B cell (primary cell): ENCODE measurements at regions not wholly inside any gene's neighbourhood (a gene's known extent, or its start where the extent isn't known, plus 50 kb on each side); places are given as distances from the start of the nearest gene placed in this dataset.

ENCODE experiments used
- ATAC-seq: fragments of 200-7000 bp; cut with Tn5 transposase; one replicate; pipeline ENCODE4 v1.10.0; 2021; ENCODE audit warnings: low read depth, mild to moderate bottlenecking, moderate number of reproducible peaks, moderate library complexity
- CTCF ChIA-PET: fragments of 350-600 bp; sonication (Branson Sonifier 250); formaldehyde crosslinking; loops from one replicate; lab custom pipeline; 2021; ENCODE audit warnings: antibody characterized with exemption, inconsistent platforms; lab: Charles Lee
- POLR2A ChIA-PET: fragments of 350-600 bp; sonication (Branson Sonifier 250); formaldehyde crosslinking; loops from one replicate; lab custom pipeline; 2021; ENCODE audit warnings: antibody characterized with exemption; lab: Charles Lee
- DNase-seq: peaks from one replicate; pipeline ENCODE4 v3.0.0; 2013
- H2AFZ ChIP-seq: 2 replicates; pipeline ENCODE4 v1.6.1; 2012; ENCODE audit warnings: mild to moderate bottlenecking, low read depth, low read length; ENCODE audit not compliant: insufficient read depth, poor library complexity, severe bottlenecking
- H3K27ac ChIP-seq, 2 donors: 1 replicate in 1 of 2; 2 replicates in 1 of 2; pipeline ENCODE4 v1.5.1; 2012 to 2013; ENCODE audit warnings: low read length in 2 of 2, mild to moderate bottlenecking in 2 of 2, moderate library complexity in 1 of 2
- H3K27me3 ChIP-seq, 4 experiments: fragments of 200-600 bp in 1 of 4; sonication (generic) in 1 of 4; replicated peaks in 1 of 4; 1 replicate in 2 of 4; 2 replicates in 2 of 4; pipeline versions ENCODE4 v1.6.1 to v1.7.0; 2013 to 2016; ENCODE audit warnings: low read length in 3 of 4, mild to moderate bottlenecking in 2 of 4, mixed read lengths in 1 of 4, moderate library complexity in 1 of 4; ENCODE audit not compliant: insufficient read depth in 4 of 4, control insufficient read depth in 3 of 4; ENCODE audit errors: control extremely low read depth in 1 of 4
- H3K36me3 ChIP-seq, 2 experiments: replicated peaks in 1 of 2; 1 replicate in 1 of 2; 2 replicates in 1 of 2; pipeline versions ENCODE4 v1.6.1 to v1.7.1; 2013; ENCODE audit warnings: low read length in 1 of 2; ENCODE audit not compliant: insufficient read depth in 2 of 2, control insufficient read depth in 1 of 2; ENCODE audit errors: control extremely low read depth in 1 of 2, extremely low read depth in 1 of 2
- H3K4me1 ChIP-seq, 2 donors: fragments of 200-600 bp in 1 of 2; sonication (generic) in 1 of 2; 1 replicate in 1 of 2; 2 replicates in 1 of 2; pipeline versions ENCODE4 v1.5.1 to v1.6.1; 2013 to 2017; ENCODE audit warnings: low read length in 2 of 2; ENCODE audit not compliant: control insufficient read depth in 2 of 2, insufficient read depth in 2 of 2
- H3K4me2 ChIP-seq: replicated peaks from 2 replicates; pipeline ENCODE3; 2012; ENCODE audit warnings: mild to moderate bottlenecking, low read depth, low read length; ENCODE audit not compliant: poor library complexity, severe bottlenecking
- H3K4me3 ChIP-seq, 5 experiments: fragments of 200-600 bp in 1 of 5; sonication (generic) in 1 of 5; 1 replicate in 3 of 5; 2 replicates in 2 of 5; pipeline versions ENCODE4 v1.5.1 to v1.7.0; 2011 to 2016; ENCODE audit warnings: low read length in 4 of 5, mild to moderate bottlenecking in 4 of 5, low read depth in 2 of 5, control low read depth in 1 of 5, moderate library complexity in 1 of 5; ENCODE audit not compliant: insufficient read depth in 1 of 5; ENCODE audit errors: control extremely low read depth in 1 of 5, extremely low read depth in 1 of 5
- H3K79me2 ChIP-seq: fragments of 200-600 bp; sonication (generic); one replicate; pipeline ENCODE4 v1.6.0; 2016; ENCODE audit warnings: low read length; ENCODE audit not compliant: control insufficient read depth, insufficient read depth
- H3K9ac ChIP-seq: fragments of 200-600 bp; sonication (generic); 2 replicates; pipeline ENCODE4 v1.6.1; 2017; ENCODE audit warnings: mild to moderate bottlenecking, low read length, moderate library complexity
- H3K9me3 ChIP-seq, 3 donors: one replicate each; pipeline versions ENCODE4 v1.6.1 to v1.7.1; 2013; ENCODE audit warnings: low read length in 2 of 3; ENCODE audit not compliant: control insufficient read depth in 2 of 3, insufficient read depth in 1 of 3; ENCODE audit errors: control extremely low read depth in 1 of 3
- H4K20me1 ChIP-seq: 2 replicates; pipeline ENCODE4 v1.6.0; 2012; ENCODE audit warnings: mild to moderate bottlenecking, low read length; ENCODE audit not compliant: insufficient read depth, control insufficient read depth, poor library complexity, severe bottlenecking
- H3K27ac Mint-ChIP-seq: one replicate; pipeline ENCODE4 v1.8.0; 2021; ENCODE audit warnings: mixed read lengths
- H3K27me3 Mint-ChIP-seq: one replicate; pipeline ENCODE4 v1.8.0; 2021; ENCODE audit warnings: mixed read lengths
- H3K4me1 Mint-ChIP-seq: one replicate; pipeline ENCODE4 v1.8.0; 2021; ENCODE audit warnings: mixed read lengths
- H3K4me3 Mint-ChIP-seq: one replicate; pipeline ENCODE4 v1.8.0; 2021; ENCODE audit warnings: mixed read lengths
- H3K9me3 Mint-ChIP-seq: one replicate; pipeline ENCODE4 v1.8.0; 2022; ENCODE audit warnings: mixed read lengths; ENCODE audit not compliant: insufficient read depth
- EZH2 ChIP-seq: IDR thresholded peaks from 2 replicates; pipeline ENCODE4 v1.6.1; 2012; ENCODE audit warnings: borderline replicate concordance, low read depth, mild to moderate bottlenecking, moderate library complexity, low read length; ENCODE audit not compliant: insufficient read depth, poor library complexity, severe bottlenecking
- WGBS: methylation state at CpG from one replicate; pipeline ENCODE4 v1.1.5; 2013; ENCODE audit warnings: missing lambda C conversion rate; ENCODE audit not compliant: insufficient coverage; 5-methylcytosine and 5-hydroxymethylcytosine counted together
- intact Hi-C: fragments of 100-400 bp; cut with micrococcal nuclease; formaldehyde crosslinking; loops from one replicate; pipeline ENCODE4 v1.10.0; 2022
- TF ChIP-seq, protein P1 (sequence below): fragments of 200-600 bp; IDR thresholded peaks from one replicate; pipeline ENCODE4 v1.8.0; 2022; ENCODE audit warnings: antibody characterized with exemption, mild to moderate bottlenecking

DNA sequence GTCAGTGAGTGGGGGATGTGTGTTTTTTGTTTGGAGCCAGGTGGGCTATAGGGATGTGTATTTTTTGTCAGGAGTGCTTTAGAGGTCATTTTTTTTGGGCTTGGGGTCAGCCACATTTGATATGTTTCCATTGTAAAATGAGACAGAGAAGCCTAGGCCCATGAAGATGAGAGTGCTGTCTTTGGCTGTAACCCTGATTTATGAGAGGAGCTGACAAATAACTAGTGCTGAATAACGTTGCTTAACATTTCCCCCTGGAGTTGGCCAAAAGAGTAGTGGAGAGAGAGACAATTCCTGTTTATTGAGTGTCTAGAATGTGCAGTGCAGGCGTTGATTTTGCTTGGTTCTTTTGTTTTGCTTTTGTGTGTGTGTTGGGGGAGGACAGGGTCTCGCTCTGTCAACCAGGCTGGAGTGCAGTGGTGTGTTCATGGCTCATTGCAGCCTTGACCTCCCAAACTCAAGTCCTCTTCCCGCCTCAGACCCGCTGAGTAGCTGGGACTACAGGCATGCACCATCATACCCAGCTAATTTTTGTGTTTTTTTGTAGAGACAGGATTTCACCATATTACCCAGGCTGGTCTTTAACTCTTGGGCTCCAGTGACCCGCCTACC, 64.7 kb downstream of the S1PR1 start:
- Histone ChIP-seq H3K4me2 (no peak overlapping the region), H4K20me1 (no peaks in the 10 kb centered on the region), H3K27me3 (no peaks in the 10 kb centered on the region), H2AFZ (no peak overlapping the region), H3K4me3 (no peak overlapping the region), H3K4me1 (no peaks in the 10 kb centered on the region), H3K27ac (no peak overlapping the region), H3K36me3 (peaks cover 0 to 31% of the 10 kb centered on the region in 2 experiments), H3K9me3 (no peaks in the 10 kb centered on the region), H3K79me2 (peaks cover 2% of the 10 kb centered on the region), H3K9ac (no peak overlapping the region)
- TF ChIP-seq EZH2: no peak
- TF ChIP-seq, protein P1, sequence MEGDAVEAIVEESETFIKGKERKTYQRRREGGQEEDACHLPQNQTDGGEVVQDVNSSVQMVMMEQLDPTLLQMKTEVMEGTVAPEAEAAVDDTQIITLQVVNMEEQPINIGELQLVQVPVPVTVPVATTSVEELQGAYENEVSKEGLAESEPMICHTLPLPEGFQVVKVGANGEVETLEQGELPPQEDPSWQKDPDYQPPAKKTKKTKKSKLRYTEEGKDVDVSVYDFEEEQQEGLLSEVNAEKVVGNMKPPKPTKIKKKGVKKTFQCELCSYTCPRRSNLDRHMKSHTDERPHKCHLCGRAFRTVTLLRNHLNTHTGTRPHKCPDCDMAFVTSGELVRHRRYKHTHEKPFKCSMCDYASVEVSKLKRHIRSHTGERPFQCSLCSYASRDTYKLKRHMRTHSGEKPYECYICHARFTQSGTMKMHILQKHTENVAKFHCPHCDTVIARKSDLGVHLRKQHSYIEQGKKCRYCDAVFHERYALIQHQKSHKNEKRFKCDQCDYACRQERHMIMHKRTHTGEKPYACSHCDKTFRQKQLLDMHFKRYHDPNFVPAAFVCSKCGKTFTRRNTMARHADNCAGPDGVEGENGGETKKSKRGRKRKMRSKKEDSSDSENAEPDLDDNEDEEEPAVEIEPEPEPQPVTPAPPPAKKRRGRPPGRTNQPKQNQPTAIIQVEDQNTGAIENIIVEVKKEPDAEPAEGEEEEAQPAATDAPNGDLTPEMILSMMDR: no peak
- no peak overlapping the region for H3K27ac Mint-ChIP-seq
- H3K9me3 Mint-ChIP-seq: no peaks in the 10 kb centered on the region
- ATAC-seq (no peak), DNase-seq (no peak)
- CTCF ChIA-PET: interaction anchor here (1.2 to 4.7 kb wide), 2 partner anchors 14 to 16 kb away, joined by 3 to 47 read pairs; no protein-coding TSS in a partner anchor
- WGBS: 56% methylated on average over 2 of the region's 6 CpGs
- intact Hi-C loops: no loop called here
- no peaks in the 10 kb centered on the region for H3K27me3 Mint-ChIP-seq
- H3K4me1 Mint-ChIP-seq: peaks cover 3% of the 10 kb centered on the region
- no peak overlapping the region for H3K4me3 Mint-ChIP-seq
- POLR2A ChIA-PET: no interaction called here

GRCh38 chr1:101302831-101303511, 66.2 kb downstream of the S1PR1 start:
- DNase-seq (no peak), ATAC-seq (no peak)
- Mint-ChIP-seq H3K27ac (no peak overlapping the region), H3K4me1 (peaks cover 15% of the 10 kb centered on the region), H3K9me3 (no peaks in the 10 kb centered on the region), H3K27me3 (no peaks in the 10 kb centered on the region), H3K4me3 (no peak overlapping the region)
- Histone ChIP-seq H3K9ac (no peak overlapping the region), H3K27me3 (no peaks in the 10 kb centered on the region), H3K4me2 (no peak overlapping the region), H3K9me3 (no peaks in the 10 kb centered on the region), H2AFZ (no peak overlapping the region), H3K4me3 (no peak overlapping the region), H3K27ac (no peak overlapping the region), H4K20me1 (no peaks in the 10 kb centered on the region), H3K4me1 (peaks cover 8 to 12% of the 10 kb centered on the region in 2 donors), H3K79me2 (peaks cover 5% of the 10 kb centered on the region), H3K36me3 (peaks cover 0 to 21% of the 10 kb centered on the region in 2 experiments)
- intact Hi-C loops: no loop called here
- TF ChIP-seq EZH2: no peak
- TF ChIP-seq, protein P1: no peak
- WGBS: 100% methylated on average over 1 of the region's 3 CpGs
- ChIA-PET POLR2A (no interaction called here), CTCF (interaction anchor here (0.7 to 4.7 kb wide), 2 partner anchors 16 to 382 kb away, joined by 3 to 47 read pairs; no protein-coding TSS in a partner anchor)
